CD4-positive, alpha-beta T cell treated with Interleukin-2 at 100 ng/mL for 4 hours (primary cell): ENCODE measurements at regions not wholly inside any gene's neighbourhood (a gene's known extent, or its start where the extent isn't known, plus 50 kb on each side); places are given as distances from the start of the nearest gene placed in this dataset.

Experiments
- DNase-seq: peaks from one replicate; pipeline ENCODE4 v3.0.0-alpha.2; 2020; ENCODE audit warnings: low spot score

DNA sequence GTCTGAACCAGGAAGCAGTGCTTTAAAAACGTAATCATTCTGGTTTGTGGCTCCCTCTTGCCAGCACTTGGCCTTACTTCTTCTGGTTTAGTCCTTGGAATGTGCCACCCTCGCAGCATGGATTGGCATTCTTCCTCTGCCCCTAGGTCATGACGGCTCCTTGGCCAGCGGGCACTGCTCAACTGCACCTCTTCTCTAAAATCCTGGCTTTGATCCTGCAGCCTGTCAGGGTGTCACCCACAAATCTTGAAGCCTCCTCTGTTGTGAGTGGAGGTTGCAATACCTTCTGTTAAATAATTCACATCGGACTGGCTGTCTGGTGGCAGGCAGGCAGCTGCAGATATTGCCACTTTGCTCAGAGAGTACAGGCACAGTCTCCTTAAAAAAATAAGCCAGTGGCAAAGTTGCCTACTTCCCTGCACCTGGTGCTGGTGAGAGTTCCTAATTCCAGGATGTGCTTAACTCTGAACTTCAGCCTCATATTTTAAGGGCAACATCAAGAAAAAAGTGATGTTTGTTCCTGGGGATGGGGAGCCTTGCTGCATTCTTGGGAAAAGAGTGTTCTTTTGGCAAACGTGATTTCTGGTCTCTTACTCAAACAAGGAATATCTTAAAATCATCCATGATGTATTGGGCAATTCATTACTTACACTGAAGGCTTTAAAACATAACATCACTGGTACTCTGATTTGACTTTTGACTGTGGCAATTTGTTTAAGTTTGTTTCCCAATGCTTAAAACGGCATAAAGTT is 179.8 kb downstream of the FOXA2 start:
- DNase-seq, result no peak

DNA sequence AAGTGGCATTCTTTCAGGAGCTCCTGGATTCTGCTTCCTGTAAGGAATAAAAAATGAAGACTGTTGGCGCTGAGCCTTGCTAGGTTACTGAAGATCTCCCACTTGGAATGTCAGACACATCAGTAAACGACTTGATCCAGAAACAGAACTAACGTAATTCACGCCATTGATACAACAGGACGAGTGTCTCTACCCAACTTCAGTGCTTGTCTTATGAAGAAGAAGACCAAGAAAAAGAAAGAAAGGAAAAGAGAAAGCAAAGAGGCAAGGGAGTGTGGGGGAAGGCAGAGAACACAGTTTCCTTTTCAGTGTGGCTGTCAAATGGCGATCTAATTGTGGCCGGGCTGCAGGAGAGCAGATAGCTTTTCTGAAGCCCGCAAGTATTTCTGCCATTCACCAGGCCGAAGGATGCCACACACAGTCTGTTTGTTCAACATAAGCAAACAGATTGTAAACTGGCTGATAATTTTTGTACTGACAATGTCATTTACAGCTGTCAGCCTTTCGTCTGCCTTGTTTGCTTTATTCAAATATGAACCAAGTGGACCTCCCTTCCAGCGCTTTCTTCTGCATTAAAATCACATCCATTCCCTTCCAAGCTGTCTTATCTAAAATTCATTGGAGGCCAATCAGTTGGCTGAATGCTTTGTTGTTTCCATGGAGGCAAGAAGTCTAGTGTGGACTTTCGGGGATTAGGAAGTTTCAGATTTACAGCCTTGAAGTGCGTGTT is 180.6 kb downstream of the FOXA2 start:
- no peak for DNase-seq

DNA sequence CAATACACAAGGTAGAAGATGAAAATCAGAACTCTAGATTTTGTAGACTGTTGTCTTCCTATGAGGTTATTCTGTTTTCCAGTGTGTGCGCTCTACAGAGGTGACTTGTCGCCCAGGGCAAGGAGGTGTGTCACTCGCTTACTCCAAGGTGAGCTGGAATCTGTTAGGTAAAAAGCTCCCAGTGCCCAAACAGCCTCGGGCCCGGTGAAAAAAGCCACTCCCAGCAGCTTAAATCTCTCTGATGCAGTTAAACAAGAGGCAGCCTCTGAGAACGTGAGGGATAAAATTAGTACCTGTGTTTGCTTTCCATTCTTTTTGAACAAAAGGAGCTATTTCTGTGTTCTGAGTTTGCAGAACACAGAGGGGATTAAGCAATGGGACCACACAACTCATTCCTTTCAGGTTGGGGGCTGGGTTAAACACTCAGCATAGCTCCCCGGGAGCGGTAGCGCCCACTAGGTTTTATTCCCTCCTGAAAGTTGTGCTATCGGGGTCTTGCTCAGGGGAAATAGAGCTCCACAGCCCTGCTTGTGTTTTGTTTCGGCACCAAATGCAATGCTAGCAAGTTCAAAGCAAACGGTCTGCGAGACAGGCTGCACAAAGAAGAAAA is 181.2 kb downstream of the FOXA2 start:
- no peak for DNase-seq

DNA sequence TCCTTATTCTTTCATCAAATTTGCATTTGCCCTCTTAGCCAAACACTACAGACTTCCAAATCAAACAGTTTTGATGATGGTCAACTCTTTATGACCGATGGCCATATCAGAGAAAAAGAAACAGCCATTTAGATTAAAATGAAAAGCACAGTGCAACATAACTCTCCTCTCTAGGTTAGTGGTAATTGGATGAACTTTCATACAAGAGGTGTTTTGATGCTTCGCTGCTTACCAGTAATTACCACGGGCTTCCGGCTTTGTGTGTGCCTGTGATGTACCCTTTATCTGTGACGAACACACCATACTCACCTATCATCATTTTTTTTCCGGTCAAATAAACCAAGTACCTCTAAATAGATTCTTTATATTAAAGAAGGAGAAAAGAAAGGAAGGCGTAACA is 181.8 kb downstream of the FOXA2 start:
- no peak for DNase-seq

DNA sequence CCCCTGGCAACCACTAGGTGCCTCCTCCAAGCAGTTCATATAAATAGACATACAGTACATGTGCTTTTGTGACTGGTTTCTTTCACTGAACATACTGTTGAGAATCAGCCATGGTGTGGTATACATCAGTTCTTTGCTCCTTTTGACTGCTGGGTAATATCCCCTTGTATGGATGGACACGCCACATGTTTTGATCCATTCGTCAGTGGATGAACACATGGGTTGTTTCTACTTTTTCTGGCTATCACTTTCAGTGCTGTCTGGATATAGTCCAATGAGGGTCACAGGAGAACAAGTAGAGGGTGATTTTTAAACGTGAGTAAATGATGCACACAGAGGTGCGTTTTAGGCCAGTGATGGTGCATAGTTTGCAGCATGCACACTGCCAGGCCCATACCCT is 183.9 kb downstream of the FOXA2 start:
- no peak for DNase-seq

DNA sequence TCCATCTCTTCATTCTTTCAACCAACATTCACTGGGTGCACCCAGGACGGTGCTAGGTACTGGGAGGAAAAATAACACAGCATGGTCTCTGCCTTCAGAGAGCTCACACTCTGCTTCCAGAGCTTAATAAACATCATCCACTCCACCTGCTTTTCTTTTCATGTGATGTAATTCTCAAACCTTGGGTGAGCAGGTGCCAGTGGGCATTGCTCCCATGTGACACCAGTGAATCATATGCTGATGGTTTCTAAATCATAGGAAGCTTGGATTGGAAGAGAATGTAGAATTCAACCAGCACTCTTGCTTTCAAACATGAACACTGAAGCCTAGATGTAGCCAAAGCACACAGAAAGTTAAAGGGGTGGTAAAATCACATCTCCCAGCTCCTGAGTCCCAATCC is 189.8 kb downstream of the FOXA2 start:
- no peak for DNase-seq

DNA sequence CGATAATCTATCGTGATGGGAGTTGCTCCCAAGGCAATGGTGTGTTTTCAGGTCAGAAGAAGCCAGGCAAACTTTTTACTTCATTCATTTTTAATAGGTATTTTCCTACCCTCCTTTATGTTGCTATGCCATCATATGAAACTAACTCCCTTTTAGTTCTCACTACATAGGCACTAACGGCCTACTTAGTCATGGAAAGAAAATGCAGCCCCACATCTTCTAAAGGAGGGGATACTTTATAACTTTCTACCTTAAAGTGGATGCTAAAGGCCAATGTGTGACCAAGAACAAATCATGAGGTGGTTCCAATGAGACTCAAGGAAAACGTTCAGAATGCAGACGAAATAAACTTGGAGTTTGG is 193.8 kb downstream of the FOXA2 start:
- no peak for DNase-seq

DNA sequence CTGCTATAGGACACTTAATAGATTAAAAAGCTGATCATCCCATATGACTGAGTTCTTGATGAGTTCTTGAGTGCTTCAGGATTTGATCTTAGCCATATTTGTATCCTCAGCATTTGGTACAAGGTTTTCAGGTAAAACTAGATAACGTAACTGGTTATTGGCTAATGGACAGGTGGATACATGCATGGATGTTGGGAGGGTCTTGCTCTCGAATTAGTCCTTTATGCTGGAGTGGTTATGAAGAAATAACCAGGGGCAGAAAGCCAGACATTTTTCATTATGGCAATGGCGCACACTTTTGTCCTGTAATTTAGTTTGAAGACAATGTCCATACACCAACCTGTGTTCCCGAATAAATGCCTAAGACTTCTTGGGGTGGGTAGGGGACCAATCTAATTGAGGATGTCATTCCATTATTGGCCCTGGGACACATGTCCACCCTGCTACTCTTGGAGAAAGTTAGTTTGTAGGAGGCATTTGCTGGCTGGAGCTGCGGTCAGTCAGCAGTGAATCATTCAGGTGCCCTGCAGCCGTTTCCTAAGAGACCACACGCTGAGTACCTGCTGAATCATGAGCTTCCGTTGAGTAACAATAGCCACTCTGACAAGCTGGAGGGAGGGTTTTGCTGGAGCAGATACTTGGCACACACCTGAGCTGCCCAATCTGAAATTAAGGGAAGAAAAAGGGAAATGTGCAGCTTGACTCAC is 194.4 kb downstream of the FOXA2 start:
- DNase-seq, result no peak

GRCh38 chr20:22387452-22387851 is 196.9 kb downstream of the FOXA2 start:
- no peak for DNase-seq

- no peak for DNase-seq
Measured at GRCh38 chr20:22386306-22386623, 198.1 kb downstream of the FOXA2 start.

DNA sequence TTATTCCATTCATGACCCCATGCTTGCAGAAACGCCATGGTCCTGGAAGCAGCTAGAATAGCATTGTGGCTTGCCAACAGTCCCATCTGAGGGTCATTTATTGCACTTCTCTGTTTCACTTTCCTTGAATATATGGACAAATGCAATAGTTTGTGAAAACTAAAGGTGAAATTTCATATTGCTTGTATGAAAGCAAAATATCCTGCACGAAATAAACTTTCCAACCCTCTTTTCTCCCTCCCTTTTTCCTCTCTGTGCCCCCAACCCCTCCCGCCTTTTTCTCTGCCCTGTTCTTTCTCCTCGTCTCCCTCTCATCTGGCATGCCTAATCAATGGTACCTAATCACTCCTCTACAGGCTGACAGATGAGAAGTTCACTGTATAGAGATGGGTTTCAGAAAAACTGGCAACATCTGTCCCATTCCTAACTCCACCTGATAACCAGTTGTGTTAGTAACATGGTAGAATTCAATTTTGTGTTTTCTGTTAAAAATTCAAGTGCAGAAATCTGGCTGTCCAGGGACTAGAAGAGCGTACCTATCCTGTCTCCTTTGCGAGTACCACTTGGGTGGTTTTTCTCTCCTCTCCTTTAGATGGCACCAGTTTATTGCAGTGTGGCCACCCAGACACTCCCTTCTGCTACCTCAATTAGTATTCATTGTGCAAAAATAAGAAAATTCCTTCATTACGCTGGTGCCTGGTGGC is 198.6 kb downstream of the FOXA2 start:
- no peak for DNase-seq

DNA sequence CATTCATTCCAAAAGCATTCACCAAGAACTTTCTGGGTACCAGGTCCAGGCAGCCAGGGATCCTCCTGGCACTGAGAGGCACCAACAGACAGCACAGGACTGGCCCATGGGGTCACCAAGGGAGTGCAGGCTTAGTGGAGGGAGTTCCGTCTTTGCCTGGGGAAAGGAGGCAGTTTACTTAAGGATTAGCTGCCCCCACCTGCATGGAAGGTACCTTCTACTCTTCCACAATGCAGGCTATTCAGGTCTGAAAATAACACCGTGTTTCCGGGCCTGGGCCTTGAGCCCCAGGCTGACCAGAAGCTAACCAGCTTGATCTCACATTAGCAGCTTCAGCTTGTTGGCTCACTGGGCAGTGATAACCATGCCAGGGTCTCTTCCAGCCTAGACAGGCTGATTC is 199.4 kb downstream of the FOXA2 start:
- DNase-seq, result no peak

GRCh38 chr20:22383156-22383555 is 201.2 kb downstream of the FOXA2 start:
- no peak for DNase-seq

DNA sequence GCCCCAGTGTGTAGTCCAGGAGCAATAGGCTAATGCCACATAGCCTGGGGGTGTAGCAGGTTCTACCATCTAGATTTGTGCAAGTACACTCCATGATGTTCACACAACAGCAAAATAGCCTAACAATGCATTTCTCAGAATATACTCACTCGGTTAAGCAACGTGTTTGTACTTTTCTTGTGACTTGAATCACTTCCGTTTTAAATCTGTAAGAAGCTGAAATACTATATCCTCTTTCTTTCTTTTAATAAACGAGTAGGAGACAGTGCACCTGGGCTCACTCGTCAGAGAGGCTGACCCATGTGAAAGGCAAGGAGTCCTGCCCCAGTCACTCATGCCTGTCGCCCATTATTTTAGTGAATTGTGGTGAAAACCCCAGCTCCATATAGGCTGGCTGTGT is 201.6 kb downstream of the FOXA2 start:
- DNase-seq, result no peak

GRCh38 chr20:22381812-22382416 is 202.5 kb downstream of the FOXA2 start:
- no peak for DNase-seq

- DNase-seq, result no peak
Measured at GRCh38 chr20:22379472-22379871, 204.9 kb downstream of the FOXA2 start.

- DNase-seq, result no peak
Measured at GRCh38 chr20:22374678-22375590, 209.4 kb downstream of the FOXA2 start.

DNA sequence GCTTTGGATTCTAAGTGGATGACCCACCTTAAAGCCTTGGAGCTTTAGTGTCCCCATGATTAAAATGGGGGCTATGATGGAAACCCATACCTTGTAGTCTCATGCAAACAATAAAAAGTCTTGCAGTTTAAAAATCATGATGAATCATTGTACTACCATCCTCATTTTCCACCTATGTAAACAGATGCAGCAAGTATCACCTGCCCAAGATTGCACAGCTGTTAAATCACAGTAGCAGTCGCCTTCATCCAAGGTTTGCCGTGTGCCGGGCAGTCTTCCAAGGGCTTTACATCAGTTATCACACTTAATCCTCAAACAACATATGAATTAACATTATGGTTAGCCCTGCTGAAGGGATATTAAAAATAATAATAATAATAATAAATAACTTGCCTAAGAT is 210.3 kb downstream of the FOXA2 start:
- DNase-seq, result no peak

- DNase-seq, result no peak
Measured at GRCh38 chr20:22373164-22373895, 211.0 kb downstream of the FOXA2 start.

- DNase-seq, result no peak
Measured at GRCh38 chr20:22371843-22372242, 212.5 kb downstream of the FOXA2 start.
